ENCODE measurements at regions not wholly inside any gene's neighbourhood (a gene's known extent, or its start where the extent isn't known, plus 50 kb on each side); places are given as distances from the start of the nearest gene placed in this dataset.

DNA sequence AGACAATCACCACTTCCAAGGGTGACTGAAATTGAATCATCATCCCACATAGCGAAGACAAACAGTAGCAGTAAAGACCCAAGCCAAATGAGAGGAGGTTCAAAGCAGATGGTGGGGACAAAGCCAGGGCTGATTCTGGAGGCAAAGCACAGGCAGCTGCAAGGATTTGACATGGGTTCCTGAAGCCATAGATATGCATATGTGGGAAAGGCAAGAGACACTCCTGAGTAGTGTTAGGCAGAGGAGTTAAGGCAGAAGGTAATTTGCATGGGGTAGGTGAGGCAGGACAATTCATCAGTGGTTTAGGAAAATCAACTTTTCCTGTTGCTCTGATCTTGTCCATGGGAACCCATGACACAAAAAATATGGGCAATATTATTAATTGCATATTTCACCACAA lies 462.8 kb downstream of the FAM181B start:
- TF ChIP-seq, protein P1, sequence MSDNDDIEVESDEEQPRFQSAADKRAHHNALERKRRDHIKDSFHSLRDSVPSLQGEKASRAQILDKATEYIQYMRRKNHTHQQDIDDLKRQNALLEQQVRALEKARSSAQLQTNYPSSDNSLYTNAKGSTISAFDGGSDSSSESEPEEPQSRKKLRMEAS (IDR thresholded peaks at IDR 0.05), result no peak
- TF ChIP-seq KDM1A (IDR thresholded peaks at IDR 0.05; ENCODE audit: low read depth), result no peak
- no peak for TF ChIP-seq EP300 (IDR thresholded peaks at IDR 0.05)
- TF ChIP-seq, protein P2, sequence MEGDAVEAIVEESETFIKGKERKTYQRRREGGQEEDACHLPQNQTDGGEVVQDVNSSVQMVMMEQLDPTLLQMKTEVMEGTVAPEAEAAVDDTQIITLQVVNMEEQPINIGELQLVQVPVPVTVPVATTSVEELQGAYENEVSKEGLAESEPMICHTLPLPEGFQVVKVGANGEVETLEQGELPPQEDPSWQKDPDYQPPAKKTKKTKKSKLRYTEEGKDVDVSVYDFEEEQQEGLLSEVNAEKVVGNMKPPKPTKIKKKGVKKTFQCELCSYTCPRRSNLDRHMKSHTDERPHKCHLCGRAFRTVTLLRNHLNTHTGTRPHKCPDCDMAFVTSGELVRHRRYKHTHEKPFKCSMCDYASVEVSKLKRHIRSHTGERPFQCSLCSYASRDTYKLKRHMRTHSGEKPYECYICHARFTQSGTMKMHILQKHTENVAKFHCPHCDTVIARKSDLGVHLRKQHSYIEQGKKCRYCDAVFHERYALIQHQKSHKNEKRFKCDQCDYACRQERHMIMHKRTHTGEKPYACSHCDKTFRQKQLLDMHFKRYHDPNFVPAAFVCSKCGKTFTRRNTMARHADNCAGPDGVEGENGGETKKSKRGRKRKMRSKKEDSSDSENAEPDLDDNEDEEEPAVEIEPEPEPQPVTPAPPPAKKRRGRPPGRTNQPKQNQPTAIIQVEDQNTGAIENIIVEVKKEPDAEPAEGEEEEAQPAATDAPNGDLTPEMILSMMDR (IDR thresholded peaks at IDR 0.05), result no peak
- no peak for TF ChIP-seq SREBF2 (IDR thresholded peaks at IDR 0.05)
- TF ChIP-seq, protein P3, sequence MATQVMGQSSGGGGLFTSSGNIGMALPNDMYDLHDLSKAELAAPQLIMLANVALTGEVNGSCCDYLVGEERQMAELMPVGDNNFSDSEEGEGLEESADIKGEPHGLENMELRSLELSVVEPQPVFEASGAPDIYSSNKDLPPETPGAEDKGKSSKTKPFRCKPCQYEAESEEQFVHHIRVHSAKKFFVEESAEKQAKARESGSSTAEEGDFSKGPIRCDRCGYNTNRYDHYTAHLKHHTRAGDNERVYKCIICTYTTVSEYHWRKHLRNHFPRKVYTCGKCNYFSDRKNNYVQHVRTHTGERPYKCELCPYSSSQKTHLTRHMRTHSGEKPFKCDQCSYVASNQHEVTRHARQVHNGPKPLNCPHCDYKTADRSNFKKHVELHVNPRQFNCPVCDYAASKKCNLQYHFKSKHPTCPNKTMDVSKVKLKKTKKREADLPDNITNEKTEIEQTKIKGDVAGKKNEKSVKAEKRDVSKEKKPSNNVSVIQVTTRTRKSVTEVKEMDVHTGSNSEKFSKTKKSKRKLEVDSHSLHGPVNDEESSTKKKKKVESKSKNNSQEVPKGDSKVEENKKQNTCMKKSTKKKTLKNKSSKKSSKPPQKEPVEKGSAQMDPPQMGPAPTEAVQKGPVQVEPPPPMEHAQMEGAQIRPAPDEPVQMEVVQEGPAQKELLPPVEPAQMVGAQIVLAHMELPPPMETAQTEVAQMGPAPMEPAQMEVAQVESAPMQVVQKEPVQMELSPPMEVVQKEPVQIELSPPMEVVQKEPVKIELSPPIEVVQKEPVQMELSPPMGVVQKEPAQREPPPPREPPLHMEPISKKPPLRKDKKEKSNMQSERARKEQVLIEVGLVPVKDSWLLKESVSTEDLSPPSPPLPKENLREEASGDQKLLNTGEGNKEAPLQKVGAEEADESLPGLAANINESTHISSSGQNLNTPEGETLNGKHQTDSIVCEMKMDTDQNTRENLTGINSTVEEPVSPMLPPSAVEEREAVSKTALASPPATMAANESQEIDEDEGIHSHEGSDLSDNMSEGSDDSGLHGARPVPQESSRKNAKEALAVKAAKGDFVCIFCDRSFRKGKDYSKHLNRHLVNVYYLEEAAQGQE (IDR thresholded peaks at IDR 0.05), result no peak
- TF ChIP-seq NFE2L2 (conservative IDR thresholded peaks at IDR 0.05; ENCODE audit: low read length), result no peak
